IPS-NIHi7 (cell line): ENCODE measurements at regions not wholly inside any gene's neighbourhood (a gene's known extent, or its start where the extent isn't known, plus 50 kb on each side); places are given as distances from the start of the nearest gene placed in this dataset.

Experiments
- DNase-seq: peaks from one replicate; pipeline ENCODE4 v3.0.0; 2012; ENCODE audit warnings: mixed read lengths; ENCODE audit errors: extremely low spot score

DNA sequence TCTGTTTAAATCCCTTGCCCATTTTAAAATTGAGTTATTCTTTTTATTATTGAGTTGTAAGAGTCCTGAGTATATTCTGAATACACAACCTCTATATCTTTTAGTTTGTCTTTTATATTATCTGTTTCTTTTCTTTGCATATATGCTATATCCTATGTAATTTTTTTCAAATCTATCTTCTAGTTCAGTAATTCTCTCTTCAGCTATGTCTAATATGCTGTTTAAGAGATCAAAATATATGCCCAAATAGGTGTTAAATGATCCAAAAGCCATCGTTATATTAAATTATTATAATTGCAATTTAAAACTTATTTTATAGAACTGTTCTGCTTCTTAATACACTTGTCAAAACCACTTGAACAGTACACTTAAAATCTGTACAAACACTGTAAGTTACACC, 107.4 kb upstream of the TSPAN5 start:
- DNase-seq: no peak

DNA sequence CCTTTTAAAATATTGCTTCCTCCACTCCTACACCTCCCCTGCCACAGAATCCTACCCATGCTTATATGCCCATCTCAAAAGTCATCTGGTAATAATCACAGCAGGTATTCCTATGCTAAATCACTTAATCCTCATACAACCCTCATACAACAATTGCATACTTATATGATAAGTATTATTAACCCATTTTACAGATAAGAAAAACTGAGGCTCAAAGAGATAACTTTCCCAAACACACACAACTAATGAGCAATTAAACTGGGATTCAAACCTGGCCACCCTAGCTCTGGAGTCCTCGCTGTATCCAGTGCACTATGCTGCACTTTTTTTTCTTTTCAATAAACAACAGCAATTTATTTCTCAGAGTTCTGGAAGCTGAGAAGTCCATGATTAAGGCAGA, 99.8 kb upstream of the TSPAN5 start:
- no peak for DNase-seq

DNA sequence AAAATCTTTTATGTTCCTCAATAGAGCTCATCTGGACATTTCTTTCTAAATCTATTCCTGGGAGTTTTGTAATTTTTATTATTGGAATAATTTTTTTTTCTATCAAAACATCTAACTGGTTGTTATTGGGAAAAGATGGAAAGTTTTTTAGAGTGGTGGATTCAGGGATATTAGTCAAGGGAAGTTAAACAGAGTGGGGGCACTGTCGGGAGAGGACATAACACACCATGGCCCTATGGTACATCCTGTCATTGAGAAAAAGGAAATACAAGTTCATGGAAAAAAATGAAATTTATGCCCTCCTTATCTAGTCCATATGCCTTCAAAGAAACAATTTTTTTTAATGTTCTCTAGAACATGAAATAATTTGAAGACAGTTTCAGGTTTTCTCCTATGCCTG, 96.3 kb upstream of the TSPAN5 start:
- no peak for DNase-seq

DNA sequence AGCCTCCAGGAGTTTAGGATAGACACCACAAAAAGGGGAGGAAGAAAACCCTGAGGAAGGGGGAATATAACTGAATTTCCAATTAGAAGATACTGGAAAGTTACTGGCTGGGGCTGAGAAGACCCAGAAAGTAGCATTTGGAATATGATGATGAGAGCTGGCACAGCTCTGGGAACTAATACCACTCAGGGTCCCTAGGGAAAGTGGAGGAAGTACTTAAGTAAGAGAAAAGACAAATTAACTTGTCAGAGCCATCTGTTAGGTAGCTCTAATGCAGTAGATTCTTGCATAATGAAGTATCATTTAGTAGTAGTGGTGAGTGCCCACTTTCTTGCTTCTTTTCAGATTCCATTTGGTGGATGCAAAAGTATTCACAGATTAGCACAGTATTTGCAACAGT, 90.8 kb upstream of the TSPAN5 start:
- no peak for DNase-seq

DNA sequence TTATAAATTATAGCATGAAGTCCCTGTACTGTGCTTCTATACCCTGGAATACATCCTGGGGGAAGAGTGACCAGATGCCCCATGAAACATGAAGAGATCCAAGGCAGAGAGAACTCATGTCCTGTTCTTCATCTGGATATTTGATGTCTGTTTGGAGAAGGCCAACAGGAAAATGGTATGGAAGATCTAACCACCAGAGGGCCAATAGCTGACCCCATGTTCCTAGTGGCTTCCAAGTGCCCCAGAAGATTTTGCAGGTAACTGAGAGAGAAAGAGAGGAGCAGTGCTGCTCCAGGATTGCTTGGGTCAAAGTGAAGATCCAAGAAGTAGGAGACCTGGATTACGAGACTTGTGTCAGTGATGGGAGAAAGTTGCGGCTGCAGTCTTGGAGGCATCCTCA, 90.2 kb upstream of the TSPAN5 start:
- no peak for DNase-seq

DNA sequence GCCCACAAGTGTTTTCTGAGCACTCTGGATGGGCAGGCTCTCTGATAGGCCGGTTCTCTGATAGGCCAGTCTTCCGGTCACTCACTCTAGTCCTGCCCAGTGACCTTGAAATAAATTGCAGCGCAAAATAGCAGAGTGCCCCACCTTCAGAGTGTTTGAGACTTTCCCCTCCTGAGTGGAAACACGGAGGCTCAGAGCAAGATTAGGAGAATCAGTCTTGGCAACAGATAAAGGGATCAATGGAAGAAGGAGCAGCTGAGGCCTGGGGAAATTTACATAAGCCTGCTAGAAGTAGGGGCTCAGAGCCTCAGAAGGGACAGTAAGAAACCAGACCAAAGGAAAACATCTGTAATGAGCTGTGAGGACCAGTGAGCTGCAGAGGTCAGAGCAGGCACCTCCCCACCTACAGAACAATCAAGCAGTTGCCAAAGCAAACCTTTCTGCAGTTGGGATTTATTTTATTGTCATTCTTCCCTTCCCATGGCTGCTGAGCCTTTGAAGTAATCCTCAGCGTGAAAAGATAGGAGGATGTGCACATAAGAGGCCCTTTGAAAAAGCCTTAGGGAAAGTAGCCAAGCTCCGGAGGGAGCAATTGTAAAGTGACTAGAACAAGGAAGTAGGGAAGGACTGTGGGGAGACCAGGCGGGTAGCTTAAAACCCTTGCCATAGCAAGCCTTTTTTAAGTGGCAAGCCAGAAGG, 89.1 kb upstream of the TSPAN5 start:
- DNase-seq: no peak

DNA sequence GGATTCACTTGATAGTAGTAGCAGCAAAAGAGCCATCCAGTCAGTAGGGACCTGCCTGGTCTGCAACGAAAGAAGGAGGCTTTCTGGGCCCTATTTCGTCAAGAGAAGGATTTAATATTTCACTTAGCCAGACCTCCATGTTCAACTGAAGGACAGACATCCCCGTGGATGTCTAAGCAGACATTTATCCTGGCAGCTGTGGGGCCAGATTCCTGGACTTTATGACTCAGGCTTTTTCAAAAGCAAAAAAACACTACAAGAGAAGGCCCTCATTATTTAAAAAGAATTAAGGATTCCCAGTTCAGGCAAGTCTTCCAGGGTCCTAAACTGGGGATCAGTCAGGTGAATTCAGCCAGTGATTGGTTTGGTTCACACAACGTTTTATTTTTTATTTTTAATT, 88.5 kb upstream of the TSPAN5 start:
- DNase-seq: no peak

DNA sequence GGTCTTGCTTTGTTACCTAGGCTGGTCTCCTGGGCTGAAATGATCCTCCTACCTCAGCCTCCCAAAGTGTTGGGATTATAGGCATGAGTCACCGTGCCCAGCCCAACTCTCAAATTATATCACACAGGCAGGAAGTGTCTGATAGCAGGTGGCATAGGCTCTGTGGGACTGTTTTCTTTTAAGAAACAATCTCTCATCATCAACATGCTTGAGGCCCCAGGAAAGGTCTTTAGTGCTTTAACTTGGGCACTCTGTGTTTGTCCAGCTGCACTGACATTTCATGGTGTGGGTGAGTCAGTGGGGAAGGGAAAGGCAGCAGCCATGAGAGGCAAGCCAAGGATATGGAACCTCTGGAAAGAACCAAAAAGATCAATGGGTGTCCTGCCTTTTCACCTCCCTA, 88.1 kb upstream of the TSPAN5 start:
- DNase-seq: no peak

DNA sequence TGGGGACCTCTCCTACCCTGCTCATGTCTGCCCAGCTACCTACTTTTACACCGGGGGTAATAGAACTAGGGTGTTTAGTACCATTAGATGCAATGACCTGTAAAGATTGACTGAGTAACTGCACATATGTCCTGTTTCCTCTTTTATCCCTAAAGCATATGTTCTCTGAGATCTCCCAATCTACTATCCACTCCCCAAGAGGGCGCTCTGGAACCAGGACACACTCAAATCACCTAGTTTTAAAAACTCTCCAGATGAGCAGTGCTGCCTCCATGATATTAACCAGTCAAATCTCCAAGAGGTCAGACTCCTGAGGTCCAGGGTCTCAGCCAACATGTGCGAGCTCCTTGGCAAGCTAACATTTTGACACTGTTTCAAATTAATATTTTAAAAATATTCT, 87.0 kb upstream of the TSPAN5 start:
- DNase-seq: no peak

DNA sequence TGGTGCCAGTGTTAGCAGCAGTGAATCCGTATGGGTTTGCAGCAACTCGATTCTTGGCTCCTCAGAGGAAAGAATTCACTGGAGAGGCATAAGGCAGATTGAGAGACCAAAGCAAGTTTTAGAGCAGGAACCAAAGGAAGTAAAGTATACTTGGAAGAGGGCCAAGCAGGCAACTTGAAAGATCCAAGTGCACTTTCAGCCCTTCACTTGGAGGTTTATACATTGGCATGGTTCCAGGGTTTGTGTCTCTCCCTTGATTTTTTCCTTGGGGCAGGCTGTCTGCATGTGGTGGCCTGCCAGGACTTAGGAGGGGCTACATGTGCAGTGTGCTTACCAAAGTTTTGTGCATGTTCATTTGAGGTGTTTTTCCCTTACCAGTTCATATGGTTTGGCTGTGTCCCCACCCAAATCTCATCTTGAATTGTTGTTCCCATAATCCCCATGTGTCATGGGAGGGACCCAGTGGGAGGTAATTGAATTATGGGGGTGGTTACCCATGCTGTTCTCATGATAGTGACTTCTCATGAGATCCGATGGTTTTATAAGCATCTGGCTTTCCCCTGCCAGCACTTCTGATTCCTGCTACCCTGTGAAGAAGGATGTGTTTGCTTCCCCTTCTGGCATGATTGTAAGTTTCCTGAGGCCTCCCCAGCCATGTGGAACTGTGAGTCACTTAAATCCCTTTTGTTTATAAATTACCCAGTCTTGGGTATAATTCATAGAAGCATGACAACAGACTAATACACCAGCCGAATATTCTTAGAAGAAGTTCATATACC, 86.2 kb upstream of the TSPAN5 start:
- DNase-seq: no peak

DNA sequence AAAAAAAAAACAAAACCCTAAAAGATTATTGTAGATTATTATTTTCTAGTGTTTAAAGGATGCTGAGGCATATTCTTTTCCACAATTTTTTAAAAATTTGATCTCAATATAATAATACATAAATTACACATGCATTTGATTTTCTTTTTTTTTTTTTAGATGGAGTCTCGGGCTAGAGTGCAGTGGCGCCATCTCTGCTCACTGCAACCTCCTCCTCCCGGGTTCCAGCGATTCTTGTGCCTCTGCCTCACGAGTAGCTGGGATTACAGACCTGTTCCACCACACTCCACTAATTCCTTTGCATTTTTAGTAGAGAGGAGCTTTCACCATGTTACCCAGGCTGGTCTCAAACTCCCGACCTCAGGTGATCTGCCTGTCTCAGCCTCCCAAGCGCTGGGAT, 83.5 kb upstream of the TSPAN5 start:
- no peak for DNase-seq

DNA sequence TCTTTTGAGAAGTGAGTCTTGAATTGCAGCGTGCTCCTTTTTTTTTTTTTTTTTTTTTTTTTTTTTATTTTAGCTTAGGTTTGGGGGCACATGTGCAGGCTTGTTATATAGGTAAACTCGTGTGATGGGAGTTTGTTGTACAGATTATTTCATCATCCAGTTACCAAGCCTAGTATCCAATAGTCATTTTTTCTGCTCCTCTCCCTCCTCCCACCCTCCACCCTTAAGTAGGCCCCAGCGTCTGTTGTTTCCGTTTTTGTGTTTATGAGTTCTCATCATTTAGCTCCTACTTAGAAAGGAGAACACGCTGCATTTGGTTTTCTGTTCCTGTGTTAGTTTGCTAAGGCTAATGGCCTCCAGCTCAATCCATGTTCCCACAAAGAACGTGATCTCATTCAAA, 81.3 kb upstream of the TSPAN5 start:
- DNase-seq: no peak

DNA sequence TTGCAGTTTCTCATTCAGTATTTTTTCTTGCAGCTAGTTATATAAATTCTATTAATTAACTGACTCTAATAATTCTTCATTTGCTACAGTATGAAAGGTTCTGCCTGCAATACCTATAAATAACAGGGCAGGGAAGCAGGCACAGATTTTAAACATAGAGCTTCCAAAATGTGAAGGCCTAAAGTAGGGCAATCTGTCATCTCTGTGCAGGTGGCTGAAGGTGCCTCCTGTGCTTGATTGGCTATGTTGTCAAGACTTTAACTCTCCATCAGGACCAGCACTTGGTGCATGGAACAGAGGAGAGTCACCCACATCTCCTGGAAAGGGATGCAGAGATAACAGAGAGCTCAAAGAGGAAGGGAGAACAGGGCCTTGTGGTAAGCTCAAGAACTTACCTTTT, 75.2 kb upstream of the TSPAN5 start:
- DNase-seq: no peak

DNA sequence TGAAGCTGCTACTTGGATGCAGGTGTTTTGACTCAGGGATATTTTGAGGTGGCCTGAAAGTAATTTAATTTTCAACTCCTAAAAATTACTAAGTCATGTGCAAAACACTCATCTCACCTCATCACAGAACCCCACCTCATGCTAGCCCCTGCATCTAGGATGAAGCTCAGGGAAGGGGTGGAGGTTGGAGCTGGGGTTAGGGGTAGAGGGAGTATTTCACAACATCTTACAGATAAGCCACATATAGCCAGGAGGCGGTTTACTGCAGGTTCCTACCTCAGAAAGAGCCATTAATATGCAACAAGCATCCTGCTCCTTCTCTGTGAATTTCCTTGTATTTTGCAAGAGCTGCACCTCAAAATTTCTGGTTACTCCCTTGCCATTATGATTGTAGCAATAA, 70.5 kb upstream of the TSPAN5 start:
- DNase-seq: no peak

DNA sequence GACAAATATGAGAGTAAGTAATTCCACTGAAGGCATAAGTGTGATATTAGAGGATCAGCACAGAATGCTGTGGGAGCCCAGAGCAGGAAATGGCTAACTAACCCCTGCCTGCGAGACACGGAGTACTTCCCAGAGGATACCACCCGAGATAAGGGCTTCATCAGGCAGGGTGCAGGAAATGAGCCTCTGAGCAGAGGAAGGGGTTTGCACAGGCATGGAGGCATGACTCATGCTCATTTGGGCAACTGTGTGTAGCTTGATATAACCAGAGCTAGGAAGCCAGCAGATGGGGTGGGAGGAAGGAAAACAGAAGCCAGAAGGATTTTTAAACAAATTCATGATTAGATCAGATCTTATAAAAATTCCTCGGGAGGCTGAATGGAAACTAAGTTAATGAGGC, 70.0 kb upstream of the TSPAN5 start:
- peak; percentile 49 for DNase-seq

DNA sequence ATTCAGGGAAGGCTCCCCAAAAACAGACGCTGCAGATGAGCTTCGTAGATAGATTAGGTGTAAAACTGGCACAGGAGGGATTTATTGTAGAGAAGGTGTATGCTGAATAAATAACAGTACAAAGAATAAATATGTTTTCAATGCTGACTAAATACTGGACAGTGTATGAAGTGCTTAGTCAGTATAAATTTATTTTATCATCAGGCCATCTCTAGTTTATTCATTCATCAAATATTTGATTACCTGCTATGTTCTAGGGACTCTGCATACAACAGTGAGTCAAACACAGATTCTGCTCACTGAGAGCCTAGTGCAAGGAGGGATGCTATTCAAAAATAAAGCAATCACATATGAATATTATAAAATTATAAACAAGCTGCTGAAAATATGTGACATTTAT, 63.6 kb upstream of the TSPAN5 start:
- no peak for DNase-seq

DNA sequence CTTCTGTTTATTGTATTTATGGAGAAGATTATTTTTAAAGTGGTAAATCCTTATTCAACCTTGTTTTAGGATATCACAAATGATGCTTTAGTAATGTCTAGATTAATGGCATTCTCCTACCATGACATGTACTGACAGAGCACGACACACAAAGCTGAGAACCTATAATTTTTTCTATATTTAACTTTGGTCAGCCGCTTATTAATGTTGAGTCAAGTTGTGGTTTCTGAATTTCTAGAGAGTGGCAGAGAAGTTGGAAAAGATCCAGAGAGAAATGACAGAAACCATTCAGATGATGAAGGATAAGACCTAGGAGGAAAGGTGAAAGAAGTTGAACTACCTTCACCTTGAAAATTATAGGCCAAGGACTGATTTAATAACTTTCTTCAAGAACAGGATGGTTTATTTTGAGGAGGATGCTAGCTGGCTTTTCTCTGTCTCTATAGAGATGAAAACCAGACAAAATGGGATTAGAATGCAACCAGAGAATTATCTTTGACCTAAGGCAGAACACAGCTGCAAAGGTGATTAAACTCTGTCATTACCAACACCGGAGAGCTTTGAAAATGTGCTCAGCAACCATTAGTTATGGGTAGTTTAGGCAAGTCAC, 62.6 kb upstream of the TSPAN5 start:
- DNase-seq: no peak

DNA sequence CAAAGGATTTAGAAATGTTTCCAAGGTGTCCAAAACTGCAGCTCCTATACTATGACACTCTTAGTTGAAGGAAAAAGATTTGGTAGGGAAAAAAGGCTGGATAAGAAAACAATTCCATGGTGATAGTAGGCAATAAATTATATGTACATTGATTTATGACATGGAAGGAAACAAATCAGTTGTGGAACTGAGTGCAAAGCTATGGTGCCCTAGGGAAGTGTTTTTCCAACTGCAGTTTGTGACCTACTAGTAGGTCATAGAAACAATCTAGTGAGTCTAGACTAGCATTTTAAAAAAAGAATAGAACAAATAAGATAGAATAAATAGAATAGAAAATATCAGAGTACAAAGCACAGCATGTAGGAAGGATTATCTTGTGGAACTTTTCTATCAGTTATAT, 58.4 kb upstream of the TSPAN5 start:
- no peak for DNase-seq

DNA sequence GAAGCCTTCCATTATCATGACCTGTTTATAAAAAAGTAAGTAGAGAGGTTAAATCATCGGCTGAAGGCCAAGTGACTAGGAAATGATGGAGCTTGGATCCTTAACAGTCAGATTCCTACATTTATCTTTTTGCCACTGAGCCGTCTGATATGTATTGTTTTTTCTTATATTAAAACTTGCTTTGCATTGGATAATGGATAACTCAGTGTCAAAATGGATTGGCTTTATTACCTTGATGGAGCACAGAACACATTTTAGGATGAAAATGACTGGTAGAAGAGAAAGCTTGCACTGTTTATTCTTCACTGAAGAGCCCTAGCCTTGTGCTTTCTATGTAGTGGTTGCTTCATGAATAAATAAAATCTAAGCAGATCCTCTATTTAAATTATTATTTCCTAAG, 54.2 kb upstream of the TSPAN5 start:
- no peak for DNase-seq

DNA sequence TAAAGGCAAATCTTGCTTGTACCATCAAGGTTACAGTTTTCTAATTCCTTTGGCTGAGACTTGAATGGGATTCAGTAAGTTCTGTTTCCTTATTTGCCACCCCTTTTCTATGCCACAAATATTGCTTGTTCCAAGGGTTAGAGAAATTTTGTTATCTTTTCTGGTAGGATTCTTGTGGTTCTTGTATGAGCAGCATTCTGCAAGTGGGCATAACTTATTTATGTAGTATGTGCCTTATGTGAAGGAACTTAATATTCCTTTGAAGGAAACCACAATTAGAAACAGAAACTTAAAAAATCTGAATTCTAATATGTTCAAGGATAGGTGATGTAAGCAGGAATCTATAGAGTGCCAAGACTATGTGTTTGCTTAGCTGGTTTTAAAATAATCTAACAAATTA, 53.1 kb upstream of the TSPAN5 start:
- no peak for DNase-seq

DNA sequence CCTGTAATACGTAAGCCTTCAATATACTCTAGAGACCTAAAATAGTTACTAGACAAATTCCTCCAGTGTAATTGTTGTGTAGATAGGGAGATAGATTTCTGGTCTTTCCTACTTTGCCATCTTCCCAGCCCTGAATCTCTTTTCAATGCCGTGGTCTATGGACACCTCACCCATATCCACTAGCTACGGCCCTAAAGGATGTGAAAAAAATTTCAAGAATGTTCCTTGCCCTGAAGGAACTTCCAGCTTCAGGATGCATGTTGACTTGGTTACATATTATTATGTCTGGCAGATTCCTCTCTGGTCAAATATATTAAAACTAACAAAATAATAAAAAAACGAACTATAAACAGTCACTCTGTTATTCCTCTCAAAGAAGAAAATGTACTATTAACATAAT, 52.4 kb upstream of the TSPAN5 start:
- no peak for DNase-seq
